ENCODE measurements at regions not wholly inside any gene's neighbourhood (a gene's known extent, or its start where the extent isn't known, plus 50 kb on each side); places are given as distances from the start of the nearest gene placed in this dataset.

- Histone ChIP-seq H4K20me1 (ENCODE audit: insufficient read depth) (no peaks in the 10 kb centered on the region), H3K4me3 (replicated peaks in 1 of 2; ENCODE audit: low read depth in 1 of 2, low read length in 2 of 2) (no peak overlapping the region), H3K79me2 (ENCODE audit: insufficient read depth, low read length) (no peaks in the 10 kb centered on the region), H3K9me3 (ENCODE audit: control insufficient read depth in 1 of 2, insufficient read depth in 1 of 2, low read depth in 1 of 2, low read length in 2 of 2) (no peaks in the 10 kb centered on the region), H3K4me1 (ENCODE audit: control insufficient read depth in 1 of 2, insufficient read depth in 2 of 2, low read length in 2 of 2) (no peaks in the 10 kb centered on the region), H3K27ac (ENCODE audit: low read depth, low read length) (no peak overlapping the region), H3K9me2 (ENCODE audit: insufficient read depth) (no peaks in the 10 kb centered on the region), H3K4me2 (ENCODE audit: low read length) (no peak overlapping the region), H3K9ac (ENCODE audit: low read length) (no peak overlapping the region), H3K27me3 (ENCODE audit: insufficient read depth, low read length) (no peaks in the 10 kb centered on the region), H3K36me3 (ENCODE audit: control insufficient read depth in 1 of 2, insufficient read depth in 2 of 2, low read length in 2 of 2) (no peaks in the 10 kb centered on the region), H2AFZ (ENCODE audit: low read depth, low read length, poor library complexity, severe bottlenecking) (no peak overlapping the region)
- intact Hi-C loops (cut with micrococcal nuclease), result no loop called here
- BruUV-seq (replicated peaks), result no TSS peak
- RAD21 ChIA-PET (ENCODE audit: low non-redundant PET in 1 of 2, low total read pairs in 2 of 2, uncharacterized antibody in 2 of 2, unreplicated experiment in 2 of 2), result no interaction called here
- CTCF ChIA-PET, result no interaction called here
- POLR2A ChIA-PET, result no interaction called here
- TF ChIP-seq CEBPB (IDR thresholded peaks at IDR 0.05; ENCODE audit: low read depth) (no peak), POLR2A (IDR thresholded peaks at IDR 0.05; ENCODE audit: borderline replicate concordance, extremely low read depth, insufficient read depth, insufficient read length) (no peak), FOSL1 (IDR thresholded peaks at IDR 0.05; ENCODE audit: low read depth) (no peak)
- DNase-seq (ENCODE audit: low read depth, low spot score), result no peak
- ATAC-seq, result no peak
Observed at GRCh38 chrX:138946926-138947325, 235.4 kb upstream of the FGF13 start.

GRCh38 chrX:138945219-138945618, 233.7 kb upstream of the FGF13 start:
- no peaks in the 10 kb centered on the region for H4K20me1 ChIP-seq (ENCODE audit: insufficient read depth)
- no peak overlapping the region for H3K4me3 ChIP-seq (replicated peaks in 1 of 2; ENCODE audit: low read depth in 1 of 2, low read length in 2 of 2)
- no peaks in the 10 kb centered on the region for H3K4me1 ChIP-seq (ENCODE audit: control insufficient read depth in 1 of 2, insufficient read depth in 2 of 2, low read length in 2 of 2)
- TF ChIP-seq SIN3A (IDR thresholded peaks at IDR 0.05; ENCODE audit: low read depth), result no peak
- TF ChIP-seq CTCF (IDR thresholded peaks at IDR 0.05 in 2 of 3, conservative IDR thresholded peaks at IDR 0.05 in 1 of 3; ENCODE audit: borderline replicate concordance in 1 of 3, insufficient read depth in 1 of 3, low read depth in 2 of 3, low read length in 2 of 3), result no peak
- no peak for TF ChIP-seq TCF7L2 (IDR thresholded peaks at IDR 0.05; ENCODE audit: borderline replicate concordance, extremely low read depth, insufficient read depth, insufficient read length)
- TF ChIP-seq ELF1 (IDR thresholded peaks at IDR 0.05; ENCODE audit: borderline replicate concordance, low read depth), result no peak
- TF ChIP-seq RAD21 (IDR thresholded peaks at IDR 0.05; ENCODE audit: low read depth), result no peak
- TF ChIP-seq EZH2phosphoT487 (IDR thresholded peaks at IDR 0.05; ENCODE audit: borderline replicate concordance), result no peak
- no peak for TF ChIP-seq POLR2AphosphoS5 (IDR thresholded peaks at IDR 0.05; ENCODE audit: low read depth, low read length)
- no peak overlapping the region for H2AFZ ChIP-seq (ENCODE audit: low read depth, low read length, poor library complexity, severe bottlenecking)
- no peak overlapping the region for H3K4me2 ChIP-seq (ENCODE audit: low read length)
- no peaks in the 10 kb centered on the region for H3K27me3 ChIP-seq (ENCODE audit: insufficient read depth, low read length)
- H3K9ac ChIP-seq (ENCODE audit: low read length), result no peak overlapping the region
- H3K79me2 ChIP-seq (ENCODE audit: insufficient read depth, low read length), result no peaks in the 10 kb centered on the region
- ATAC-seq (no peak), DNase-seq (ENCODE audit: low read depth, low spot score) (no peak)
- no peaks in the 10 kb centered on the region for H3K36me3 ChIP-seq (ENCODE audit: control insufficient read depth in 1 of 2, insufficient read depth in 2 of 2, low read length in 2 of 2)
- ChIA-PET CTCF (no interaction called here), RAD21 (ENCODE audit: low non-redundant PET in 1 of 2, low total read pairs in 2 of 2, uncharacterized antibody in 2 of 2, unreplicated experiment in 2 of 2) (no interaction called here), POLR2A (no interaction called here)
- BruUV-seq (replicated peaks), result no TSS peak
- intact Hi-C loops (cut with micrococcal nuclease), result no loop called here
- H3K9me3 ChIP-seq (ENCODE audit: control insufficient read depth in 1 of 2, insufficient read depth in 1 of 2, low read depth in 1 of 2, low read length in 2 of 2), result no peaks in the 10 kb centered on the region
- H3K9me2 ChIP-seq (ENCODE audit: insufficient read depth), result no peaks in the 10 kb centered on the region
- H3K27ac ChIP-seq (ENCODE audit: low read depth, low read length), result no peak overlapping the region

Data from HCT116 (cell line).